Lower leg skin (tissue), 3 donors: ENCODE measurements at regions not wholly inside any gene's neighbourhood (a gene's known extent, or its start where the extent isn't known, plus 50 kb on each side); places are given as distances from the start of the nearest gene placed in this dataset.

ENCODE experiments used
- POLR2A ChIP-seq, 2 donors: fragments of 450-650 bp; IDR thresholded peaks; one replicate each; pipeline ENCODE4 v1.6.1; 2016 to 2017; ENCODE audit warnings: antibody characterized with exemption in 2 of 2, mild to moderate bottlenecking in 1 of 2, moderate library complexity in 1 of 2
- TF ChIP-seq, protein P1 (sequence below), 3 donors: fragments of 450-650 bp; IDR thresholded peaks; one replicate each; pipeline ENCODE4 v1.5.1; 2016; ENCODE audit warnings: antibody characterized with exemption in 3 of 3, mild to moderate bottlenecking in 3 of 3, moderate library complexity in 2 of 3

DNA sequence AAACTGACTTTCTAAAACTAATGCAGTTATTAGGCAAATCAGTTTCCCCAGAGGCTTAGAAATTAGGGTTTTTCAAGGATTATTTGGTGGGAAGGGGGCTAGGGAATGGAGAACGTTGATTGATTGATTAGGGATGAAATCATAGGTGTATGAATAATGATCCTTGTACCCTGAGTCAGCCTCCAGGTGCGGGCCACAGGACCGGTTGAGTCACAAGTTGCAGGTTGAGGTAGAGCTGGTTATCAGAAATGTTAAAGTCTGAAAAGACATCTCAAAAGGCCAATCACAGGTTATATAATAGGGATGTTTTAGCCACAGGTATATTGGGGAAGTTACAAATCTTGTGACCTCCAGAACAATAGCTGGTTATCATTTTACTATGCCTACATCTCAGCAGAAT lies 341.8 kb upstream of the GULP1 start:
- TF ChIP-seq, protein P1, sequence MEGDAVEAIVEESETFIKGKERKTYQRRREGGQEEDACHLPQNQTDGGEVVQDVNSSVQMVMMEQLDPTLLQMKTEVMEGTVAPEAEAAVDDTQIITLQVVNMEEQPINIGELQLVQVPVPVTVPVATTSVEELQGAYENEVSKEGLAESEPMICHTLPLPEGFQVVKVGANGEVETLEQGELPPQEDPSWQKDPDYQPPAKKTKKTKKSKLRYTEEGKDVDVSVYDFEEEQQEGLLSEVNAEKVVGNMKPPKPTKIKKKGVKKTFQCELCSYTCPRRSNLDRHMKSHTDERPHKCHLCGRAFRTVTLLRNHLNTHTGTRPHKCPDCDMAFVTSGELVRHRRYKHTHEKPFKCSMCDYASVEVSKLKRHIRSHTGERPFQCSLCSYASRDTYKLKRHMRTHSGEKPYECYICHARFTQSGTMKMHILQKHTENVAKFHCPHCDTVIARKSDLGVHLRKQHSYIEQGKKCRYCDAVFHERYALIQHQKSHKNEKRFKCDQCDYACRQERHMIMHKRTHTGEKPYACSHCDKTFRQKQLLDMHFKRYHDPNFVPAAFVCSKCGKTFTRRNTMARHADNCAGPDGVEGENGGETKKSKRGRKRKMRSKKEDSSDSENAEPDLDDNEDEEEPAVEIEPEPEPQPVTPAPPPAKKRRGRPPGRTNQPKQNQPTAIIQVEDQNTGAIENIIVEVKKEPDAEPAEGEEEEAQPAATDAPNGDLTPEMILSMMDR (IDR thresholded peaks at IDR 0.05) = no peak
- TF ChIP-seq POLR2A (IDR thresholded peaks at IDR 0.05) = no peak
